PC-3 (cell line): ENCODE measurements at regions not wholly inside any gene's neighbourhood (a gene's known extent, or its start where the extent isn't known, plus 50 kb on each side); places are given as distances from the start of the nearest gene placed in this dataset.

Source experiments
- EZH2 ChIP-seq: fragments of 300-600 bp; sonication (generic); IDR thresholded peaks from one replicate; pipeline ENCODE4 v1.6.1; 2017; ENCODE audit warnings: antibody characterized with exemption, mild to moderate bottlenecking, low read length; ENCODE audit not compliant: unreplicated experiment
- TF ChIP-seq, protein P1 (sequence below): fragments of 300-600 bp; sonication (generic); conservative IDR thresholded peaks from 2 replicates; pipeline ENCODE4 v1.5.1; 2017; ENCODE audit warnings: antibody characterized with exemption, low read depth, mild to moderate bottlenecking, low read length

DNA sequence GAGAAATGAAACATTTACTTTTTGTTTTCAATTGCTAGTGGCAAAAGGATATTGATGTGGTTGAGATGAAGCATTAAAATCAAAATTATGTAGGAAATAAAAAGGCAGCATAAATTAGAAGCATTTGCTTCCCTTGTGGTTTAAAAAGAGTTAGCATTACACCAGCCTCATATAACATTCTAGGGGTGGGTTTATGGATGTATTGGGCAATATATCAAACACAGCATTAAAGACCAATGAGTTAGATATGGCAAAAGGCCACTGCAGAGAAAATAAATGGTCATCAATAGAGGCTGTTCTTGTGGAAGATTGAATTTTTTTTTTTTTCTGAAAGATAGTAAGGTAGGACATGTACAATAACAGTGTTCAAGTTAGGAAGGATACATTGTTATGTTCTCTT, 473.0 kb downstream of the TLR4 start:
- TF ChIP-seq, protein P1, sequence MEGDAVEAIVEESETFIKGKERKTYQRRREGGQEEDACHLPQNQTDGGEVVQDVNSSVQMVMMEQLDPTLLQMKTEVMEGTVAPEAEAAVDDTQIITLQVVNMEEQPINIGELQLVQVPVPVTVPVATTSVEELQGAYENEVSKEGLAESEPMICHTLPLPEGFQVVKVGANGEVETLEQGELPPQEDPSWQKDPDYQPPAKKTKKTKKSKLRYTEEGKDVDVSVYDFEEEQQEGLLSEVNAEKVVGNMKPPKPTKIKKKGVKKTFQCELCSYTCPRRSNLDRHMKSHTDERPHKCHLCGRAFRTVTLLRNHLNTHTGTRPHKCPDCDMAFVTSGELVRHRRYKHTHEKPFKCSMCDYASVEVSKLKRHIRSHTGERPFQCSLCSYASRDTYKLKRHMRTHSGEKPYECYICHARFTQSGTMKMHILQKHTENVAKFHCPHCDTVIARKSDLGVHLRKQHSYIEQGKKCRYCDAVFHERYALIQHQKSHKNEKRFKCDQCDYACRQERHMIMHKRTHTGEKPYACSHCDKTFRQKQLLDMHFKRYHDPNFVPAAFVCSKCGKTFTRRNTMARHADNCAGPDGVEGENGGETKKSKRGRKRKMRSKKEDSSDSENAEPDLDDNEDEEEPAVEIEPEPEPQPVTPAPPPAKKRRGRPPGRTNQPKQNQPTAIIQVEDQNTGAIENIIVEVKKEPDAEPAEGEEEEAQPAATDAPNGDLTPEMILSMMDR, result no peak
- no peak for TF ChIP-seq EZH2
